ENCODE measurements at regions not wholly inside any gene's neighbourhood (a gene's known extent, or its start where the extent isn't known, plus 50 kb on each side); places are given as distances from the start of the nearest gene placed in this dataset.
"Not testable (repeated sequence)": the region's sequence is repeated elsewhere in the genome, so short reads cannot be mapped to it uniquely, and the experiment has no call there.

DNA sequence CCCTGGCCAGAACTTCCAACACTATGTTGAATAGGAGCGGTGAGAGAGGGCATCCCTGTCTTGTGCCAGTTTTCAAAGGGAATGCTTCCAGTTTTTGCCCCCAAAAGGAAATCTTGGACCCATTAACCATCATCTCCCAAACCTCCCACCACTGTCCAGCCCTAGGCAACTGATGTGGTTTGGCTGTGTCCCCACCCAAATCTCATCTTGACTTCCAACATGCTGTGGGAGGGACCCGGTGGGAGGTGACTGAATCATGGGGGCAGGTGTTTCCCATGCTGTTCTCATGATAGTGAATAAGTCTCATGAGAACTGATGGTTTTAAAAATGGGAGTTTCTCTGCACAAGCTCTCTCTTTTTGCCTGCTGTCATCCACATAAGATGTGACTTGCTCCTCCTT is 119.1 kb upstream of the RMDN2 start:
- not testable (repeated sequence) for DNase-seq (ENCODE audit: low read depth in 2 of 2)

GRCh38 chr2:37809525-37809924 is 115.6 kb upstream of the RMDN2 start:
- DNase-seq (ENCODE audit: low read depth in 2 of 2) = no peak

GRCh38 chr2:37809931-37810570 is 115.0 kb upstream of the RMDN2 start:
- DNase-seq (ENCODE audit: low read depth in 2 of 2) = no peak

GRCh38 chr2:37812414-37812813 is 112.7 kb upstream of the RMDN2 start:
- no peak for DNase-seq (ENCODE audit: low read depth in 2 of 2)

DNA sequence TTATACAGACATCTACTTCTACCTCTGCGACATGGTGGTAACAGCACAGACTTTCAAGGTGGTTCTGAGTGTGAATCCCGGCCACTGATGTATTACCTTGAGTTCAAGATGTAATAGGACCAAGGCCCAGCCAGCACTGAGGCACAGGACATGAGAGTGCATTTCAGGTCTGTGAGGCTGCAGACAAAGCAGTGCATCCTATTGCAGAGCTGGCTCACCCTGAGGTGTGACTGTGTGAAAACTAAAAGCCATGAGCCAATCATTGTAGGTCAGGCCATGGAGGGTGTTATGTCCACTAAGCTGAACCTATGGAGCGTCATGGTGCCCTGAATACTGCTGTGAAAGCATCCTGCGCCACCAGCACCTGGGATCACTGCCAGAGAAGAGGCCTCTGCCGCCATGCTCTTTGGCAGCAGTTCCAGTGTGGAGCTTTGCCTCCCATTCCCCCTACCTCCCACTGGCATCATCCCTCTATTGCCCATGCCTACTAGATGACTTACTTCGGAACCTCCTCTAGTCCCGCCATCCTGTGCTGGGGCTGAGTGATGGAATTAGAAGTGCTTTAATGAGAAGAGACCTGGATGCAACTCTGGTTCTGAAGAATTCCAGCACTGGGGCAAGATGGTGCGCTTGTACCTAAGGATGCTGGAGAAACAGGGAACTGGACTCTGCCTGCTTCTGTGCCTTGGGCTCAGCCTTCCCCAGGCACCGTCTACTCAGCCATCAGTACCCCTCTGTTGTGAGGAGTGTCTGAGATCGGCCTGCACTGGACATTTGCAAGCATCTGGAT is 112.0 kb upstream of the RMDN2 start:
- no peak for DNase-seq (ENCODE audit: low read depth in 2 of 2)

DNA sequence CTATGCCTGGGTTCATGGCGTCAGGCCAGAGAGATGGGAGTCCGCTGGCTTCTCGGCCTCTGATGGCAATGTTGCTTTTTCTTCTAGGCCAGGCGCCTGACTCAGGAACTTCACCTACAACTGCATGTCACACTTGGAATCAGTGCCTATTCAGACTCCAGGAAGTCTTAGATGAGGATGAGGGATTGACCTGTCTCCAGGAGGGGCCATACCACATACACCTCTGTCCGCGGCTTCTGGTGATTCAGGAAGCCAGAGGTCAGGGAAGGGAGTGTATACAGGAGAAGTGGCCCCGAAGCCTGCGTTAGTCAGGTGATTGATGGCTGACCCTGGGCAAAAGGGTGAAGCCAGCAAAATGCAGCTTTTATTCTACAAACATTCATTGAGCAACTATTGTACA is 109.1 kb upstream of the RMDN2 start:
- DNase-seq (ENCODE audit: low read depth in 2 of 2) = no peak

DNA sequence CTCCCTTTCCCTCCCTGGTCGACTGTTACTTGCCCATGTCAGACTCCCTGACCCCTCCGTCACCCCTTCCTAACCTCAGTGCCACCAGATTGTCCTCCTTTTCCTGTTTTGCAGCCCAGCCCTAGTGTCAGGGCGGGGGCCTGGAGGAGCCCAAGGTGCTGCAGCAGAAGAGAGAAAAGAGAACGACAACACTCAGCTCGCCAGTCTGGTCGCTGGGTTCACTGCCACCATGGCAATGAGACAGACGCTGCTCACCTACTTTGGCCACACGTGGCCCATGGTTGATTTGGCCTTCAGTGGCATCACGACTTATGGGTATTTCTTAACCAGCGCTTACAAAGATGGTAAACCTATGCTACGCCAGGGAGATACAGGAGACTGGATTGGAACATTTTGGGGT is 108.4 kb upstream of the RMDN2 start:
- DNase-seq (ENCODE audit: low read depth in 2 of 2) = no peak

DNA sequence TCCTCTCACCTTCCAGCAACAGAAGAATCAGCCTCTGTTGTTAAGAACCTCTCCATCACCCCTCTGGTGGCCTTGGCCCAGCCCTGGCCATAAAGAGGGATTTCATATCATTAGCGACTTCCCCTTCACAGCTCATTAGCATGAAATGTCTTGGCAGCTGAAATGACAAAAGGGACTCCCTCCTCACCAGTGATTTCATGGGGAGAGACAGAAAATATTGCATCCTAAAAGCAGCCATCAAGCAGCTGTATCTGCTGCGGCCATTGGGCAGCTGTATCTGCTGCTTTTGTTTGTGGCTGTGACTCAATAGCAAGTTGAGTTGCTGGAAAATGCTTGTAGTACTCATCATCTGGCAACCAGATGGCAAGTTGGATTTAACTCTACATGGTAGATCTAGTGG is 105.9 kb upstream of the RMDN2 start:
- DNase-seq (ENCODE audit: low read depth in 2 of 2) = no peak

DNA sequence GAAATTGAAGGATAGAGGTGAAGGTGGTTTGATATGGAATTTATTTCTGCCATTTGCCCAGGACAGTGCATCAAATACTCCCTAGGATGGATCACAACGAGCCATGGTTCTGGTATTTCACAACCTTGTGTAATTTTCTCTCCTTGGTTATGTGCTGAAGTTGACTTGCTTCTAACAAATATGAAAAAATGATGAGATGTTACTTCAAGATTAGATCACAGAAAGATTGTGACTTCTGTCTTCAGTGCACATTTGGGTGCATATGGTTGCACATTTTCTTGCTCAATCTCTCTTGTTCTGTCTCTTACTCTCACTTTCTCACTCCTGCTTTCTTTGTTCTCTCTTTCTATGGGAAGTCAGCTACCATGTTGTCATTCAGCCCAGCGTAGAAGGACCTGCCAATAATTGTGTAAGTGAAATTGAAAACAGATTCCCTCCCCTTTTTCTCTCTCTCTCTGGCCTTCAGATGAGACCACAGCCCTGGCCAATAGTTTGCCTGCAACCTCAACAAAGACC is 104.6 kb upstream of the RMDN2 start:
- no peak for DNase-seq (ENCODE audit: low read depth in 2 of 2)

DNA sequence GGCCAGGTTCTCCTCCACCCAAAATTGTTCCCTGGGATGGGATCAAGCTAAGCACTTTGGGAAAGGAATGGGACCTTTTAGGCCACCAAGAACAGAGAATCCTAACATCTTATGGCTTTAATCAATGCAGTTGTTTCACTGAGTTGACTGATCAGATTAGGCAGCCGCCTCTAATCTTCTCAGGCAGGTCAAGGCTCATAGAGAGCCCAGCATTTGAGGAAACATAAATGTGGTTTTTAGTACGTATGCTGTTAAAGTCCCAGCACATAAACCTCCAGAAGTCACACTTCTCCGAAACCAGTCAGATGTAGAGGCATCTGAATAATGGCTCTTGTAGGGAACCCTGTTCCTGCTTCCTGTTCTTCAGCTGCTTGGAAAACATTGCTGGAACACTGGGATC is 99.5 kb upstream of the RMDN2 start:
- DNase-seq (ENCODE audit: low read depth in 2 of 2) = no peak

DNA sequence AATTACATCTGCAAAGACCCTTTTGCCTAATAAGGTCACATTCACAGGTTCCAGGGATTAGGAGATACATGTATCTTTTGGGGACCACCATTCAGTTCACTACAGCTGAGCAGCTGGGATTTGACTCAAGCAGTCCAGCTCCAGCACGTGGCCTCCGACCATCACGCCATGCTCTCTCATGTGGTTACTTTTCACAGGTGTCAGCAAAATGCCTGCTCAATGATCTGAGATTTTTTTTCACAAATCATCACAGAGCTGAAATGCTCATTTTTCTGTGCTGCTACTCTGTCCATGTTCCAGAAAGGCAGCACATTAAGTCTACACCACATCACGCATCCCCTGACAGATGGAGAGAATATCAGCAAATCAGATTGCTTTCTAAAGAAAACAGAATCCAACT is 98.5 kb upstream of the RMDN2 start:
- no peak for DNase-seq (ENCODE audit: low read depth in 2 of 2)

- no peak for DNase-seq (ENCODE audit: low read depth in 2 of 2)
These were observed 97.6 kb upstream of the RMDN2 start for GRCh38 chr2:37827455-37827854.

- DNase-seq (ENCODE audit: low read depth in 2 of 2) = no peak
These were observed 97.1 kb upstream of the RMDN2 start for GRCh38 chr2:37827911-37828511.

DNA sequence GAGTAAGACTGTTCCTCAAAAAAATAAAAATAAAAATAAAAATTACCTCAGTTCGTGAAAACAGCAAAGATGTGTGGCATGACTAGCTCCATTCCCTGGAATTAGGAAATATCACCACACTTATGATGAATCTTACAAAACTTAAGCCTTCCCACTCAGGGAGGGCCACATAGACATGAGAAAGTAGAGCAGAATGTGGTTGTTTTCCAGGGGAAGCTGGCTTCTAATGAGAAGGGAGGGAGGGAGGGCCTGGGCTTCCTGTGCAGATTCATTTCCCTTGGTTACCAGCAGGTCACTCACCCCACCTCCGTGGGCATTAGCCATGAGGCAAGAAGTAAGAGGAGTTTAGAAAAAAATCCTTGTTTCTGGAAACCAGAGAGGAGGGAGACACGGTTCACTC is 95.9 kb upstream of the RMDN2 start:
- DNase-seq (ENCODE audit: low read depth in 2 of 2) = no peak

- no peak for DNase-seq (ENCODE audit: low read depth in 2 of 2)
These were observed 95.3 kb upstream of the RMDN2 start for GRCh38 chr2:37829616-37830395.

GRCh38 chr2:37830636-37831035 is 94.5 kb upstream of the RMDN2 start:
- DNase-seq (ENCODE audit: low read depth in 2 of 2) = no peak

GRCh38 chr2:37831081-37831780 is 93.9 kb upstream of the RMDN2 start:
- no peak for DNase-seq (ENCODE audit: low read depth in 2 of 2)

GRCh38 chr2:37832590-37833197 is 92.4 kb upstream of the RMDN2 start:
- DNase-seq (ENCODE audit: low read depth in 2 of 2) = peak; percentile 69 to 72

- peak; percentile 11 to 60 for DNase-seq (ENCODE audit: low read depth in 2 of 2)
These were observed 91.7 kb upstream of the RMDN2 start for GRCh38 chr2:37833423-37833822.

DNA sequence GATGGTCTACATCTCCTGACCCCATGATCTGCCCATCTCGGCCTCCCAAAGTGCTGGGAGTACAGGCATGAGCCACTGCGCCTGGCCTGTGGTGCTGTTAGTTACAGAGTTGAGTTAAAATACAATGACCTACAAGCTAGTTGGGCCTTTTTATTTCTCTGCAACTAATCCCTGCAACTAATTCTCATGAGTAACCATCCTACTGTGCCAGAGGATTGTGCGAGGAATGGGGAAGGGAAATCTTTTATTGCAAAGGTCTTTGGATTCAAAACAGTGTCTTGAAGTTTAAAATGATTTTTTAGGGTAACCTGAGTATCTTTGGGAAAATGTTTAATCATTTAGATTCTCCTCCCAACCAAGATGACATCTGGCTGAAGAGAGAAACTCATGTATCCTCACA is 88.8 kb upstream of the RMDN2 start:
- no peak for DNase-seq (ENCODE audit: low read depth in 2 of 2)

GRCh38 chr2:37836711-37837110 is 88.4 kb upstream of the RMDN2 start:
- DNase-seq (ENCODE audit: low read depth in 2 of 2) = no peak

Measured in activated CD4-positive, alpha-beta T cell treated with anti-CD3 and anti-CD28 coated beads for 24 hours (primary cell).